Activated CD4-positive, alpha-beta T cell treated with anti-CD3 and anti-CD28 coated beads for 24 hours (primary cell): ENCODE measurements at regions not wholly inside any gene's neighbourhood (a gene's known extent, or its start where the extent isn't known, plus 50 kb on each side); places are given as distances from the start of the nearest gene placed in this dataset.
"Not testable (repeated sequence)": the region's sequence is repeated elsewhere in the genome, so short reads cannot be mapped to it uniquely, and the experiment has no call there.

ENCODE experiments used
- DNase-seq, 2 donors: peaks; one replicate each; pipeline ENCODE4 v3.0.0-alpha.2; 2020; ENCODE audit warnings: low read depth in 2 of 2

DNA sequence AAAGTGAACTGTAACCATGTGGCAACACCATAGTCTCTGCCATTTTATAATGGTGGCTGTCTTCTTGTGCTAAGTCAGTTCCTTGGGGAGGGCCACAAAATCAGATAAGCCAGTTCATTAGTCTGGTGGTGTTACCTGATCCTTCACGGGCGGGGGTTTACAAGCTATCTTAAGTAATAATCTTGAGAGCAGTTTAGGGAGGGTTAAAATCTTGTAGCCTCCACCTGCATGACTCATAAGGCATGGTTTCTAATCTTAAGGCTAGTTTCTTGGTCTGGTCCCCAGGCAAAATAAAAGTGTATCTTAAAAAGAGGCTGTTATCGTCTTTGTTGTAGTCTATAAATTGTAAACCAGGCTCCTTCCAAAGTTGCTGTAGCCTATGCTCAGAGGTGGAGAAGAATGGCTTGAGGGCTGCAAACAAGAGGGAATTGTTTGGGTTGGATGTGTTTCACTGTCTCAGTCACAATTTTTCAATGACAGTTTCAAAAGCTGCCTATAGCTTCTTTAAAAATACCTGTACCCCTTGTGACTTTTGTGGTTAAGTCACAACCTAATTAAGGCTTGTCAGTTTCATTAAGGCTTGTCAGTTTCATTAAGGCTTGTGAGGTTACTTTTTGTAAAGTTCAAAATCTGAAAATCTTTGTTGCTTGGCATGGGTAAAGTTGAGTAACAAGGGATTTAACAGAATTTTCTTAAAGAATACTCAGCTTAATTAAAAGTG lies 135.7 kb downstream of the RPS4Y2 start:
- DNase-seq = no peak

GRCh38 chrY:20925350-20926091 lies 169.6 kb downstream of the RPS4Y2 start:
- DNase-seq = not testable (repeated sequence)

DNA sequence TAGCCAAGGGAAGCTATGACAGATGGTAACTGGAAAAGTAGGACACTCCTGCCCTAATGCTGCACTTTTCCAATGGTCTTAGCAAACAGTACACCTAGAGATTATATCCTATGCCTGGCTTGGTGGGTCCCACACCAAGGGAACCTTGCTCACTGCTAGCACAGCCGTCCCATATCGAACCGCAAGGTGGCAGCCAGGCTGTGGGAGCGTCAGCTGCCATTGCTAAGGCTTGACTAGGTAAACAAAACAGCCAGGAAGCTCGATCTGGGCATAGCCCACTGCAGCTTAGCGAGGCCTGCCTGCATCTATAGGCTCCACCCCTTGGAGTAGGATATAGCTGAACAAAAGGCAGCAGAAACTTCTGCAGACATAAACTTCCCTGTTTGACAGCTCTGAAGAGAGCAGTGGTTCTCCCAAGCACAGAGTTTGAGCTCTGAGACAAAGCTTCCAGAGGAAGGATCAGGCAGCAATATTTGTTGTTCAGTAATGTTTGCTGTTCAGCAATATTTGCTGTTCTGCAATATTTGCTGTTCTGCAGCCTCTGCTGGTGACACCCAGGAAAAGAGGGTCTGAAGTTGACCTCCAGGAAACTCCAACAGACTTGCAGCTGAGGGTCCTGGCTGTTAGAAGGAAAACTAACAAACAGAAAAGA lies 173.9 kb downstream of the RPS4Y2 start:
- no peak for DNase-seq

- DNase-seq = not testable (repeated sequence)
These were observed 180.9 kb downstream of the RPS4Y2 start for GRCh38 chrY:20936709-20937251.

DNA sequence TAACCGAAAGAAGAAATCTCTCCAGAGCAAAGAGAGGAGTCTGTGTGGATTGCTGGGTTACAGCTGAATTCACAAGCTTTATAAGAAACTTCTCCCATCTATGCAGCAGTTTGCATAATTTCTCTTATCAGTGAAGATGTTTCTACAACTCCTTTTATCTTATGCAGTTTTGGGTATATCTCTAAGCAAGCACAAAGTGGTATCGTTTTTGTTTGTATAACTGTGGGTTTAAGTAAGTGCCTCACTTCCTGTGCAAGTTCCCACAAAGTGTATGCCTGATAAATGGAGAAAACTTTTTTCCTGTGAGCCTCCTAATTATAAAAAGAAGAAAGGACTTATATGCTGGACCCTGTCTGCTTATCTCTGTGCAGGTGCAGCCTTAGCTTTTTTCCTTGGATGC lies 205.6 kb downstream of the RPS4Y2 start:
- DNase-seq = no peak

- no peak for DNase-seq
These were observed 211.9 kb downstream of the RPS4Y2 start for GRCh38 chrY:20967828-20968227.

DNA sequence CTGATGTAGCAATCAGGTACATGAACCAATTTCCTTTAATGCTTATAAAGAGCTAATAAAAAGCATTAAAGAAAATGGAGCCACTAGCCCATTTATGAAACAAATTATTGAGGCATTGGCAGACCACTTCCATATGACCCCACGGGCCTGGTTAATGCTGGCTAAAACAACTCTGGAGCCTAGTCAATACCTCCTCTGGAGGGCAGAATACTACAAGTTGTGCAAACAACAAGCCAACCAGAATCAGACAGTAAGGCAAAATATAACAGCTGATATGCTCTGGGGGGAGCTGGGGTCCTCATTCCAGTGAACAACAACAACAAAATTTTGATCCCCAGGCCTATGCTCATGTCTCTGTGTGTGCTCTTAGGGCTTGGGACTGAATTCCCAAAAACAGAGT lies 212.3 kb downstream of the RPS4Y2 start:
- no peak for DNase-seq

- DNase-seq = no peak
These were observed 215.5 kb downstream of the RPS4Y2 start for GRCh38 chrY:20971371-20971770.

- DNase-seq = no peak
These were observed 230.1 kb downstream of the RPS4Y2 start for GRCh38 chrY:20986037-20986436.

- no peak for DNase-seq
These were observed 234.2 kb downstream of the RPS4Y2 start for GRCh38 chrY:20990123-20990522.

DNA sequence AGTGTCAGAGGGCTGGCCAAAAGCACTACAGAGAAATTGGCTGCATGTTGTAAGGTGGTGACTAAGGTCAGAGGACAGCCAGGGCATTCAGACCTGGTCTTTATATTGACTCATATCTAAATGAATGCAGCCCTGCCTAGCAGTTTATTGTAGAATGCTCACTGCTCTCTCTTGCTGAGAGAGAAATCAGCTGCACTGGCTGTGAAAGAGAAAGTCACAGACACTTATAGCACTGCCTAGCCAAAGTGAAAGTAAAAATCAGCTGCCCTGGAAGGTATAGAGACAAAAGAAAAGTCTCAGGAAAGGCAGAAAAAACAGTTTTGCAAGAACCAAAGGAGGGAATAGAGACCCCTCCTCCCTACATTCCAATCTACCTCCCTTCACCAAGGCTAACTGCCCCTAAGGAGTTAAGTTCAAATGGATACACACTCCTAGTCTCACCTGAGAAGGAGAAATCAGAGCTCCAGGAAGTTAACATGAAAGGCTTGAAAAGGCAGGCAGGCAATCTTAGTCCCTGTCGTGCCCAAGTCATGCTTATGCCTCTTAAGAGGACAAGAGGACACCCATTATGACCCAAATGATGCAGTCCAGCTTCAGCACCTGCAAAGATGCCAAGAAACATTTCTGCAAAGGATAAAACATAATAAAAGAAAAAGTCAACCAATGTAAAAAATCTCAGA lies 235.1 kb downstream of the RPS4Y2 start:
- DNase-seq = no peak

DNA sequence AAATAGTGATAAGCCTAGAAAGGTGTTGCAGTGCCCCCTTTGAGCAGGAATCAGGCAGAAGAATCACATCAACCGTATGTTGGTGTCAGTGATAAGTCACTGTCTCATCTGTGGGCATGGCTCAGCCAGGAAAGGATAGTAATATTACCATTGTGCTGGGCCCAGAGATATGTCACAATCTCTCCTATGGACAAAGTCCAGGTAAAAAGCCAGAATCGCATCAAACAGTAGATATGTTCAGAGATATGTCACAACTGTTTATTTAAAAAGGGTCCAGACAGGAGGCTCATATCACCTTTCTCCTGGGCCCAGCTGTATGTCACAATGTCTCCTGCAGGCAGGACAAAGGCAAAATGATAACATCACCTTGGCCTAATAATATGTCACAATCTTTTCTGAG lies 241.4 kb downstream of the RPS4Y2 start:
- DNase-seq = no peak

- DNase-seq = no peak
These were observed 242.1 kb downstream of the RPS4Y2 start for GRCh38 chrY:20998016-20998415.

- no peak for DNase-seq
These were observed 242.6 kb downstream of the RPS4Y2 start for GRCh38 chrY:20998483-20998882.

GRCh38 chrY:21001102-21001501 lies 245.2 kb downstream of the RPS4Y2 start:
- no peak for DNase-seq

GRCh38 chrY:21003059-21003458 lies 247.2 kb downstream of the RPS4Y2 start:
- DNase-seq = no peak

DNA sequence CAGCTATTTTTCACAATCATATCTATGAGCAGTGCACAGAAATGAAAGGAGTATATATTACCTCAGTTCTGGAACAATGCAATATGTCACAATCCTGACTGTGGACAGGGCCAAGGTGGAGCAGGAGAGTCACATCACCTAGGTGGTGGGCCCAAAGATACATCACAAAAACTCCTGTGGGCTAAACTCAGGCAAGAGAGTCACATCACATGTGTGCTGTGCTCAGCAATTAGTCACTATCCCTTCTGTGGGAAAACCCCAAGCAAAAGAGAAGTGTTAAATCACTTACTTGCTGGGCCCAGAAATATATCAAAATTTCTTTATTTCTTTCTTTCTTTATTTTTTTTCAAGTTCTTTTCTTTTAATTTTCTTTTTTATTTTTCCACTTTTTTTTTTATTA lies 249.6 kb downstream of the RPS4Y2 start:
- no peak for DNase-seq

GRCh38 chrY:21021811-21022210 lies 265.9 kb downstream of the RPS4Y2 start:
- DNase-seq = no peak

- no peak for DNase-seq
These were observed 266.6 kb downstream of the RPS4Y2 start for GRCh38 chrY:21022326-21023044.

DNA sequence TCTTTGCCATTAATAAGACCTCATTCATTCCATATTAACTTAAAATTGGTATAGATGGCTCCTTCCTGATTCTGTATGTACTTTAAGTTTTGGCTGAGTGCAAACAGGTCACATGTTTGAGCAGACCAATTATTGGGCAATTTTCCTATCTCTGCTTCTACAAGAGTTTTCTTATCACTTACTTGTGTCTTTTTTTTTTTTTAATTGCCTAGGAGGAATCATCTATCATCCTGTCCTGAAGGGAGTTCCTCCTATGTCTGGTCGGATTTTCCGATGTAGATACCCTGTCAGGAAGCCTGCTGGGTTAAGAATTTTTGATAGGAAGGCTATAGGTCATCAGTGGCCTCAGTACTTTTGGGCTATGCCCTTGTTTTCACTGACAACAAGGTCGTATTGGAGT lies 268.0 kb downstream of the RPS4Y2 start:
- no peak for DNase-seq

DNA sequence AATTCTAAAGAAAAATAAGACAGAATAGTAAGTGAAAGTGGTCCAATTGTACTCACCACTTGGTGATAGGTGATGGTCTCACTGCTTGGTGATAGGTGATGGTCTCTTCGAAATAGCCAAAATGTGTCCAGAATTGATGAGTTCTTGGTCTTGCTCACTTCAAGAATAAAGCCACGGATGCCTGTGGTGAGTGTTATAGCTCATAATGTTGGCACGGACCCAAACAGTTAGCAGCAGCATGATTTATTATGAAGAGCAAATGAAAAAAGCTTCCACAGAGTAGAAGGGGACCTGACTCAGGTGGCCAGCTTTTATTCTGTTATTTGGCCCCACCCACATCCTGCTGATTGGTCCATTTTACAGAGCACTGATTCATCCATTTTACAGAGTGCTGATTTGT lies 272.6 kb downstream of the RPS4Y2 start:
- no peak for DNase-seq
